ENCODE measurements at regions not wholly inside any gene's neighbourhood (a gene's known extent, or its start where the extent isn't known, plus 50 kb on each side); places are given as distances from the start of the nearest gene placed in this dataset.

DNA sequence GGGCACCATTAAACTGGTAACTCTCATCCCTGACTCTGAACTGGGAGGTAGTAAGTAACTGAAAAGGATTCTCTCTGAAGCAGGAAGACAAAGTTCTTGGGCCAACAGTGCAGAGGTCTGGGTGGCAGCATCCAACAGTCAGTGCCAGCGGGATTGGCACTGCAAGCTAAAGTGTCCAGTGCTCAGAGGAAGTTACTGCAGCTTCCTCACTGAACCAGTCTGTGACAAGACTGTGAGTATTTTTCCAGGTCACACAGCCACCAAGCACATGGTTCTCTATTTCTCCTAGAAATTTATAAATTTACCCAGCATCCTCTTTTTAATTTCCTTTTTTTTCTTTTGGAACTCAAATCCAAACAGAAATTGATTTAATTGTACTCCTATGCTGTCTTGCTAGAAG is 81.6 kb upstream of the FAR2 start:
- dilution Hi-C loops (cut with MboI; ENCODE audit: extremely low pct_ligation_motif_present, low sequenced_read_pairs): no loop called here
- no peak for TF ChIP-seq EZH2 (IDR thresholded peaks at IDR 0.05; ENCODE audit: low read length)
- TF ChIP-seq, protein P1, sequence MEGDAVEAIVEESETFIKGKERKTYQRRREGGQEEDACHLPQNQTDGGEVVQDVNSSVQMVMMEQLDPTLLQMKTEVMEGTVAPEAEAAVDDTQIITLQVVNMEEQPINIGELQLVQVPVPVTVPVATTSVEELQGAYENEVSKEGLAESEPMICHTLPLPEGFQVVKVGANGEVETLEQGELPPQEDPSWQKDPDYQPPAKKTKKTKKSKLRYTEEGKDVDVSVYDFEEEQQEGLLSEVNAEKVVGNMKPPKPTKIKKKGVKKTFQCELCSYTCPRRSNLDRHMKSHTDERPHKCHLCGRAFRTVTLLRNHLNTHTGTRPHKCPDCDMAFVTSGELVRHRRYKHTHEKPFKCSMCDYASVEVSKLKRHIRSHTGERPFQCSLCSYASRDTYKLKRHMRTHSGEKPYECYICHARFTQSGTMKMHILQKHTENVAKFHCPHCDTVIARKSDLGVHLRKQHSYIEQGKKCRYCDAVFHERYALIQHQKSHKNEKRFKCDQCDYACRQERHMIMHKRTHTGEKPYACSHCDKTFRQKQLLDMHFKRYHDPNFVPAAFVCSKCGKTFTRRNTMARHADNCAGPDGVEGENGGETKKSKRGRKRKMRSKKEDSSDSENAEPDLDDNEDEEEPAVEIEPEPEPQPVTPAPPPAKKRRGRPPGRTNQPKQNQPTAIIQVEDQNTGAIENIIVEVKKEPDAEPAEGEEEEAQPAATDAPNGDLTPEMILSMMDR (optimal IDR thresholded peaks at IDR 0.05 in 1 of 3, IDR thresholded peaks at IDR 0.05 in 1 of 3, conservative IDR thresholded peaks at IDR 0.05 in 1 of 3; ENCODE audit: extremely low read depth in 1 of 3, insufficient read depth in 2 of 3, low read length in 3 of 3): no peak
- Histone ChIP-seq H3K27me3 (ENCODE audit: control insufficient read depth, extremely low read depth, insufficient read depth, low read length) (no peaks in the 10 kb centered on the region), H2AFZ (ENCODE audit: control insufficient read depth, low read length) (no peak overlapping the region), H4K20me1 (ENCODE audit: control insufficient read depth, extremely low read depth, insufficient read depth, low read length) (no peaks in the 10 kb centered on the region), H3K4me2 (ENCODE audit: control insufficient read depth, extremely low read depth, insufficient read depth, low read depth, low read length) (no peak overlapping the region), H3K4me3 (ENCODE audit: control insufficient read depth in 2 of 3, extremely low read depth in 1 of 3, insufficient read depth in 2 of 3, low read depth in 1 of 3, low read length in 3 of 3) (no peak overlapping the region), H3K9me1 (ENCODE audit: control insufficient read depth, extremely low read depth, insufficient read depth, low read length) (no peaks in the 10 kb centered on the region), H3K36me3 (ENCODE audit: control insufficient read depth in 2 of 2, extremely low read depth in 1 of 2, insufficient read depth in 2 of 2, low read length in 2 of 2) (no peaks in the 10 kb centered on the region), H3K79me2 (ENCODE audit: control insufficient read depth, insufficient read depth, low read length) (no peaks in the 10 kb centered on the region), H3K4me1 (ENCODE audit: control insufficient read depth, extremely low read depth, insufficient read depth, low read length) (peaks cover 8% of the 10 kb centered on the region), H3K9me3 (ENCODE audit: control insufficient read depth, low read depth, low read length) (no peaks in the 10 kb centered on the region), H3K27ac (ENCODE audit: control insufficient read depth, insufficient read depth, low read length) (no peak overlapping the region), H3K9ac (ENCODE audit: control insufficient read depth, extremely low read depth, insufficient read depth, low read length) (no peak overlapping the region)
- FAIRE-seq (no peak), DNase-seq (ENCODE audit: low read depth, low spot score) (no peak)

DNA sequence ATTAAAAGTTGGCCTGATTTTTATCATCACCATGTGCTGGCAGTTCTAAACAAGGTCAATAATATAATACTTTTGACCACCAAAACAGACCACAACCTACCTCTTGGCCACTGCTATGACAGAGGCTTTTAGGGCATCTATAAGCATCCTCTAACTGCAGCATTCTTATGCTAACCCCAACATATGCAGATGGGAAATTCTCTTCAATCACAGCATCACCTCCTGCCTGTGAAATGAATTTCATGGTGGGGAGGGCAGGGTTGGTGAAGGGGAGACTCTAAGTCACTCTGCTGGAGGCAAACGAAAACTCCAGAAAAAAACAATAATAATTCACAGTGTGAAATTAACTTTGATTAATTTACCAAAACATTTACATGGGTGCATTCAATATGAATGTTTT is 78.8 kb upstream of the FAR2 start:
- dilution Hi-C loops (cut with MboI; ENCODE audit: extremely low pct_ligation_motif_present, low sequenced_read_pairs): no loop called here
- no peaks in the 10 kb centered on the region for H3K9me1 ChIP-seq (ENCODE audit: control insufficient read depth, extremely low read depth, insufficient read depth, low read length)
- no peak for TF ChIP-seq EZH2 (IDR thresholded peaks at IDR 0.05; ENCODE audit: low read length)
- TF ChIP-seq, protein P1 (optimal IDR thresholded peaks at IDR 0.05 in 1 of 3, IDR thresholded peaks at IDR 0.05 in 1 of 3, conservative IDR thresholded peaks at IDR 0.05 in 1 of 3; ENCODE audit: extremely low read depth in 1 of 3, insufficient read depth in 2 of 3, low read length in 3 of 3): no peak
- no peak overlapping the region for H3K9ac ChIP-seq (ENCODE audit: control insufficient read depth, extremely low read depth, insufficient read depth, low read length)
- FAIRE-seq (no peak), DNase-seq (ENCODE audit: low read depth, low spot score) (no peak)
- no peak overlapping the region for H2AFZ ChIP-seq (ENCODE audit: control insufficient read depth, low read length)
- no peaks in the 10 kb centered on the region for H3K27me3 ChIP-seq (ENCODE audit: control insufficient read depth, extremely low read depth, insufficient read depth, low read length)
- H3K9me3 ChIP-seq (ENCODE audit: control insufficient read depth, low read depth, low read length): no peaks in the 10 kb centered on the region
- no peak overlapping the region for H3K27ac ChIP-seq (ENCODE audit: control insufficient read depth, insufficient read depth, low read length)
- H3K4me2 ChIP-seq (ENCODE audit: control insufficient read depth, extremely low read depth, insufficient read depth, low read depth, low read length): no peak overlapping the region
- no peaks in the 10 kb centered on the region for H3K36me3 ChIP-seq (ENCODE audit: control insufficient read depth in 2 of 2, extremely low read depth in 1 of 2, insufficient read depth in 2 of 2, low read length in 2 of 2)
- no peaks in the 10 kb centered on the region for H4K20me1 ChIP-seq (ENCODE audit: control insufficient read depth, extremely low read depth, insufficient read depth, low read length)
- peaks cover 19% of the 10 kb centered on the region for H3K4me1 ChIP-seq (ENCODE audit: control insufficient read depth, extremely low read depth, insufficient read depth, low read length)
- no peak overlapping the region for H3K4me3 ChIP-seq (ENCODE audit: control insufficient read depth in 2 of 3, extremely low read depth in 1 of 3, insufficient read depth in 2 of 3, low read depth in 1 of 3, low read length in 3 of 3)
- H3K79me2 ChIP-seq (ENCODE audit: control insufficient read depth, insufficient read depth, low read length): no peaks in the 10 kb centered on the region

All from keratinocyte (primary cell).